Thyroid gland (tissue), 4 donors: ENCODE measurements at regions not wholly inside any gene's neighbourhood (a gene's known extent, or its start where the extent isn't known, plus 50 kb on each side); places are given as distances from the start of the nearest gene placed in this dataset.

Experiments used
- POLR2A ChIP-seq, 2 donors: fragments of 450-650 bp; IDR thresholded peaks; one replicate each; pipeline ENCODE4 v1.6.1; 2017; ENCODE audit warnings: antibody characterized with exemption in 2 of 2, mild to moderate bottlenecking in 2 of 2, moderate library complexity in 1 of 2
- TF ChIP-seq, protein P1 (sequence below), 6 experiments: fragments of 200-600 bp in 3 of 6; fragments of 450-650 bp in 3 of 6; sonication (generic) in 3 of 6; IDR thresholded peaks; one replicate each; pipeline ENCODE4 v1.5.1; 2016 to 2019; ENCODE audit warnings: antibody characterized with exemption in 6 of 6, mild to moderate bottlenecking in 2 of 6, inconsistent platforms in 1 of 6, moderate library complexity in 1 of 6

DNA sequence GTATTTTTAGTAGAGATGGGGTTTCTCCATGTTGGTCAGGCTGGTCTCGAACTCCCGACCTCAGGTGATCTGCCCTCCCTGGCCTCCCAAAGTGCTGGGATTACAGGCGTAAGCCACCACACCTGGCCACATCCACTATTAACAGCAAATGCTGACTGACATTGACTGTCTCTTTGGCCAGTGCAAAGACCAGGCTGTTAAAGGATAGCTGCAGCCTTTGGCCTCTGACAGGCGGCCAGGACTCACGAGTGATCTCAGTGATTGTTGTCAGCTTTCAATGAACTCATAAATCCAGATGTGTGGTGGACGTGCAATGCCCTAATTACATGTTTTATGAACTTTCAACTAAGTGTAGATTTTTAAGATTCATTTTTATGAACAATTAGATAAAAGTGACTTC is 174.4 kb upstream of the EXOC2 start:
- no peak for TF ChIP-seq POLR2A (IDR thresholded peaks at IDR 0.05)
- TF ChIP-seq, protein P1, sequence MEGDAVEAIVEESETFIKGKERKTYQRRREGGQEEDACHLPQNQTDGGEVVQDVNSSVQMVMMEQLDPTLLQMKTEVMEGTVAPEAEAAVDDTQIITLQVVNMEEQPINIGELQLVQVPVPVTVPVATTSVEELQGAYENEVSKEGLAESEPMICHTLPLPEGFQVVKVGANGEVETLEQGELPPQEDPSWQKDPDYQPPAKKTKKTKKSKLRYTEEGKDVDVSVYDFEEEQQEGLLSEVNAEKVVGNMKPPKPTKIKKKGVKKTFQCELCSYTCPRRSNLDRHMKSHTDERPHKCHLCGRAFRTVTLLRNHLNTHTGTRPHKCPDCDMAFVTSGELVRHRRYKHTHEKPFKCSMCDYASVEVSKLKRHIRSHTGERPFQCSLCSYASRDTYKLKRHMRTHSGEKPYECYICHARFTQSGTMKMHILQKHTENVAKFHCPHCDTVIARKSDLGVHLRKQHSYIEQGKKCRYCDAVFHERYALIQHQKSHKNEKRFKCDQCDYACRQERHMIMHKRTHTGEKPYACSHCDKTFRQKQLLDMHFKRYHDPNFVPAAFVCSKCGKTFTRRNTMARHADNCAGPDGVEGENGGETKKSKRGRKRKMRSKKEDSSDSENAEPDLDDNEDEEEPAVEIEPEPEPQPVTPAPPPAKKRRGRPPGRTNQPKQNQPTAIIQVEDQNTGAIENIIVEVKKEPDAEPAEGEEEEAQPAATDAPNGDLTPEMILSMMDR (IDR thresholded peaks at IDR 0.05): no peak
